H9 (cell line): ENCODE measurements at regions not wholly inside any gene's neighbourhood (a gene's known extent, or its start where the extent isn't known, plus 50 kb on each side); places are given as distances from the start of the nearest gene placed in this dataset.

Experiments used
- DNase-seq: peaks from one replicate; pipeline ENCODE4 v3.0.0-alpha.2; 2017
- H2AFZ ChIP-seq: one replicate; pipeline ENCODE4 v1.6.1; 2013; ENCODE audit warnings: mild to moderate bottlenecking, low read length, control low read depth, moderate library complexity
- H2AK5ac ChIP-seq: 2 replicates; pipeline ENCODE4 v1.6.1; 2013; ENCODE audit warnings: low read length, control low read depth, mixed read lengths; ENCODE audit not compliant: insufficient read length
- H2BK120ac ChIP-seq: one replicate; pipeline ENCODE4 v1.6.1; 2013; ENCODE audit warnings: low read depth, mild to moderate bottlenecking, low read length, control low read depth, inconsistent platforms; ENCODE audit not compliant: poor library complexity, severe bottlenecking
- H2BK12ac ChIP-seq: 2 replicates; pipeline ENCODE4 v1.6.1; 2013; ENCODE audit warnings: low read length, control low read depth, mixed read lengths, low read depth; ENCODE audit not compliant: insufficient read length
- H2BK15ac ChIP-seq: 2 replicates; pipeline ENCODE4 v1.6.1; 2013; ENCODE audit warnings: low read depth, low read length, control low read depth
- H2BK20ac ChIP-seq: one replicate; pipeline ENCODE4 v1.6.1; 2013; ENCODE audit warnings: low read depth, mild to moderate bottlenecking, low read length, control low read depth, inconsistent platforms; ENCODE audit not compliant: poor library complexity, severe bottlenecking
- H2BK5ac ChIP-seq: 2 replicates; pipeline ENCODE4 v1.6.1; 2013; ENCODE audit warnings: low read length, control low read depth, mixed read lengths; ENCODE audit not compliant: insufficient read length
- H3K14ac ChIP-seq: 2 replicates; pipeline ENCODE4 v1.6.1; 2013; ENCODE audit warnings: low read length, control low read depth; ENCODE audit not compliant: insufficient read depth
- H3K18ac ChIP-seq: 2 replicates; pipeline ENCODE4 v1.6.1; 2013; ENCODE audit warnings: low read depth, mild to moderate bottlenecking, mixed read lengths, low read length, control low read depth; ENCODE audit not compliant: insufficient read length
- H3K23ac ChIP-seq: 2 replicates; pipeline ENCODE4 v1.6.1; 2013; ENCODE audit warnings: low read length, control low read depth, mixed read lengths, low read depth; ENCODE audit not compliant: insufficient read length
- H3K23me2 ChIP-seq: 2 replicates; pipeline ENCODE4 v1.6.1; 2013; ENCODE audit warnings: low read depth, mild to moderate bottlenecking, mixed read lengths, low read length, control low read depth; ENCODE audit not compliant: insufficient read length, poor library complexity, severe bottlenecking
- H3K27ac ChIP-seq: 2 replicates; pipeline ENCODE4 v1.5.1; 2013; ENCODE audit warnings: low read length, control low read depth, mixed read lengths, low read depth; ENCODE audit not compliant: insufficient read length
- H3K27me3 ChIP-seq: 2 replicates; pipeline ENCODE4 v1.6.1; 2013; ENCODE audit warnings: low read length, control low read depth, inconsistent platforms; ENCODE audit not compliant: insufficient read depth
- H3K4ac ChIP-seq: 2 replicates; pipeline ENCODE4 v1.6.1; 2013; ENCODE audit warnings: low read depth, mild to moderate bottlenecking, control low read depth, inconsistent platforms, low read length, moderate library complexity
- H3K4me1 ChIP-seq: 2 replicates; pipeline ENCODE4 v1.6.1; 2013; ENCODE audit warnings: low read length, control low read depth, inconsistent platforms; ENCODE audit not compliant: insufficient read depth
- H3K4me2 ChIP-seq: 2 replicates; pipeline ENCODE4 v1.6.1; 2013; ENCODE audit warnings: low read length, control low read depth, mixed read lengths; ENCODE audit not compliant: insufficient read length, insufficient read depth
- H3K56ac ChIP-seq: 2 replicates; pipeline ENCODE4 v1.6.1; 2013; ENCODE audit warnings: low read depth, mild to moderate bottlenecking, mixed read lengths, low read length, control low read depth; ENCODE audit not compliant: insufficient read length
- H3K79me1 ChIP-seq: 2 replicates; pipeline ENCODE4 v1.6.1; 2013; ENCODE audit warnings: low read depth, mild to moderate bottlenecking, moderate library complexity, low read length, control low read depth, inconsistent platforms; ENCODE audit not compliant: insufficient read depth, poor library complexity, severe bottlenecking
- H3K79me2 ChIP-seq: 2 replicates; pipeline ENCODE4 v1.6.1; 2013; ENCODE audit warnings: low read length, control low read depth, inconsistent platforms; ENCODE audit not compliant: insufficient read depth
- H3K9ac ChIP-seq: 2 replicates; pipeline ENCODE4 v1.6.1; 2013; ENCODE audit warnings: low read length, control low read depth, mixed read lengths; ENCODE audit not compliant: insufficient read length; ENCODE audit errors: extremely low read depth
- H3K9me3 ChIP-seq: one replicate; pipeline ENCODE4 v1.6.1; 2013; ENCODE audit warnings: low read depth, low read length, inconsistent platforms; ENCODE audit not compliant: control insufficient read depth
- H3T11ph ChIP-seq: one replicate; pipeline ENCODE4 v1.6.1; 2013; ENCODE audit warnings: mild to moderate bottlenecking, low read length, control low read depth, inconsistent platforms
- H4K20me1 ChIP-seq: one replicate; pipeline ENCODE4 v1.6.1; 2013; ENCODE audit not compliant: control insufficient read depth, insufficient read length, insufficient read depth
- H4K5ac ChIP-seq: 2 replicates; pipeline ENCODE4 v1.6.1; 2013; ENCODE audit warnings: low read depth, mild to moderate bottlenecking, mixed read lengths, low read length, control low read depth; ENCODE audit not compliant: insufficient read length
- H4K8ac ChIP-seq: replicated peaks from 2 replicates; pipeline ENCODE4 v1.6.1; 2013; ENCODE audit warnings: low read length, control low read depth, mixed read lengths, low read depth; ENCODE audit not compliant: insufficient read length
- H4K91ac ChIP-seq: 2 replicates; pipeline ENCODE4 v1.6.1; 2013; ENCODE audit warnings: low read depth, mild to moderate bottlenecking, moderate library complexity, mixed read lengths, low read length, control low read depth; ENCODE audit not compliant: insufficient read length
- H3K27ac Mint-ChIP-seq, 3 experiments: 2 replicates in 2 of 3; 3 replicates in 1 of 3; pipeline ENCODE4 v1.8.0; 2020 to 2021; ENCODE audit warnings: mixed read lengths in 3 of 3, mild to moderate bottlenecking in 1 of 3, moderate library complexity in 1 of 3
- H3K27me3 Mint-ChIP-seq: 2 replicates; pipeline ENCODE4 v1.8.0; 2021; ENCODE audit warnings: low read depth, mild to moderate bottlenecking, moderate library complexity, mixed read lengths
- H3K36me3 Mint-ChIP-seq, 3 experiments: 2 replicates in 2 of 3; 3 replicates in 1 of 3; pipeline ENCODE4 v1.8.0; 2020 to 2021; ENCODE audit warnings: low read depth in 3 of 3, mixed read lengths in 3 of 3; ENCODE audit not compliant: insufficient read depth in 1 of 3
- H3K4me1 Mint-ChIP-seq, 2 experiments: 2 replicates each; pipeline ENCODE4 v1.8.0; 2020; ENCODE audit warnings: mixed read lengths in 2 of 2
- H3K4me3 Mint-ChIP-seq, 2 experiments: 2 replicates in 1 of 2; 3 replicates in 1 of 2; pipeline ENCODE4 v1.8.0; 2020 to 2021; ENCODE audit warnings: mild to moderate bottlenecking in 2 of 2, mixed read lengths in 2 of 2, moderate library complexity in 1 of 2
- H3K9me3 Mint-ChIP-seq, 2 experiments: 2 replicates in 1 of 2; 3 replicates in 1 of 2; pipeline ENCODE4 v1.8.0; 2020; ENCODE audit warnings: mild to moderate bottlenecking in 2 of 2, mixed read lengths in 2 of 2, moderate library complexity in 1 of 2
- WGBS: extraction: QIAGEN DNeasy Blood & Tissue Kit; methylation state at CpG from one replicate; pipeline ENCODE4 v1.1.7; 2013; ENCODE audit warnings: missing lambda C conversion rate, low lambda C conversion rate, mixed read lengths; ENCODE audit not compliant: insufficient read length; ENCODE audit errors: extremely low coverage; 5-methylcytosine and 5-hydroxymethylcytosine counted together
- TF ChIP-seq, protein P1 (sequence below): fragments of 200-600 bp; sonication (generic); conservative IDR thresholded peaks from 3 replicates; pipeline ENCODE4 v1.8.0; 2021; ENCODE audit warnings: antibody characterized with exemption, mild to moderate bottlenecking

DNA sequence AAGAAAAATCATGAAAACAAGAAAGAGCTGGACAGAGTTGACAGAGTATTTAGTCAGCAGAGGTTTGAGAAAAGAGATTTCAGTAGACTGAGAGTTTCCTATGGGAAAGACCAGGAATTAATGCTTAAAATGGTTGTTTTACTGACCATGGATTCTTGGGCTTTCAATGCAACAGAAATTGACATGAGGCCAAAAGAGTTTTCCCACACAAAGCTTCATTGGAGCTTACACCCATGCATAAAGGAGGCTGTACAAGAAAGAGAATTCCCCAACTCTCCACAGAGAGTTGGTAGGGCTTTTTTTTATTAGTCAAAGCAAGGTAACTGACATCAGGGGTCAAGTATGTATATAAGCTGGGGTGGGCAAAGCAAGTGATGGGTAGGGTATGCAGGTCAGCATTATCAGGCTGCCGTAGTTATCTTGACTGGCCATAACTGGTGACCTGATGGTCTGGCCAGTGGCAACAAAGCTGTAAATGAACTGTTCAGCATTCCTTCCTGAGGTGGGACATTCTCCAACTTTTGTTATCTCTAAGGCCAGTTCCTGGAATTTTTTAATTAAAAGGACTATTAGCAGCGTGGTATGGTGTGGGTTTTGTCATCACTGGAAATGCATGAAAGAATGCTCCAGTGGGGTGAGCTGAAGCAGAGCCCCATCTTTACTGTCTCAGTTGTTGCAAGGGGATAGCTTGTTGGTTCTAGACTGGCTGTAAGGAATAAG is 117.0 kb downstream of the ADAM29 start:
- Histone ChIP-seq H3K56ac (no peak overlapping the region), H2BK15ac (no peak overlapping the region), H4K20me1 (no peaks in the 10 kb centered on the region), H2BK5ac (no peak overlapping the region), H3K79me1 (no peaks in the 10 kb centered on the region), H3K14ac (no peak overlapping the region), H3K27ac (no peak overlapping the region), H3T11ph (no peak overlapping the region), H2BK12ac (no peak overlapping the region), H3K27me3 (no peaks in the 10 kb centered on the region), H3K4me1 (no peaks in the 10 kb centered on the region), H3K23me2 (no peaks in the 10 kb centered on the region), H4K91ac (no peak overlapping the region), H4K8ac (no peak overlapping the region), H3K4me2 (no peak overlapping the region), H4K5ac (no peak overlapping the region), H3K9me3 (peaks cover 7% of the 10 kb centered on the region), H2AFZ (no peak overlapping the region), H2AK5ac (no peak overlapping the region), H3K18ac (no peak overlapping the region), H3K23ac (no peak overlapping the region), H3K4ac (no peak overlapping the region), H3K79me2 (no peaks in the 10 kb centered on the region), H2BK20ac (no peak overlapping the region), H2BK120ac (no peak overlapping the region), H3K9ac (no peak overlapping the region)
- Mint-ChIP-seq H3K9me3 (peaks cover 24 to 33% of the 10 kb centered on the region in 2 experiments), H3K27ac (0 out of 7 replicates have a peak overlapping the region, but pooled peaks of 1 of the 3 experiments have one; percentile 27), H3K27me3 (no peaks in the 10 kb centered on the region), H3K4me1 (peaks cover 29 to 30% of the 10 kb centered on the region in 2 experiments), H3K4me3 (no peak overlapping the region), H3K36me3 (peaks cover 25 to 30% (median 29%) of the 10 kb centered on the region in 3 experiments)
- TF ChIP-seq, protein P1, sequence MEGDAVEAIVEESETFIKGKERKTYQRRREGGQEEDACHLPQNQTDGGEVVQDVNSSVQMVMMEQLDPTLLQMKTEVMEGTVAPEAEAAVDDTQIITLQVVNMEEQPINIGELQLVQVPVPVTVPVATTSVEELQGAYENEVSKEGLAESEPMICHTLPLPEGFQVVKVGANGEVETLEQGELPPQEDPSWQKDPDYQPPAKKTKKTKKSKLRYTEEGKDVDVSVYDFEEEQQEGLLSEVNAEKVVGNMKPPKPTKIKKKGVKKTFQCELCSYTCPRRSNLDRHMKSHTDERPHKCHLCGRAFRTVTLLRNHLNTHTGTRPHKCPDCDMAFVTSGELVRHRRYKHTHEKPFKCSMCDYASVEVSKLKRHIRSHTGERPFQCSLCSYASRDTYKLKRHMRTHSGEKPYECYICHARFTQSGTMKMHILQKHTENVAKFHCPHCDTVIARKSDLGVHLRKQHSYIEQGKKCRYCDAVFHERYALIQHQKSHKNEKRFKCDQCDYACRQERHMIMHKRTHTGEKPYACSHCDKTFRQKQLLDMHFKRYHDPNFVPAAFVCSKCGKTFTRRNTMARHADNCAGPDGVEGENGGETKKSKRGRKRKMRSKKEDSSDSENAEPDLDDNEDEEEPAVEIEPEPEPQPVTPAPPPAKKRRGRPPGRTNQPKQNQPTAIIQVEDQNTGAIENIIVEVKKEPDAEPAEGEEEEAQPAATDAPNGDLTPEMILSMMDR, result no peak
- no CpG with 5 or more reads among the region's 2 CpGs for WGBS
- DNase-seq, result no peak
